ENCODE measurements at regions not wholly inside any gene's neighbourhood (a gene's known extent, or its start where the extent isn't known, plus 50 kb on each side); places are given as distances from the start of the nearest gene placed in this dataset.

DNA sequence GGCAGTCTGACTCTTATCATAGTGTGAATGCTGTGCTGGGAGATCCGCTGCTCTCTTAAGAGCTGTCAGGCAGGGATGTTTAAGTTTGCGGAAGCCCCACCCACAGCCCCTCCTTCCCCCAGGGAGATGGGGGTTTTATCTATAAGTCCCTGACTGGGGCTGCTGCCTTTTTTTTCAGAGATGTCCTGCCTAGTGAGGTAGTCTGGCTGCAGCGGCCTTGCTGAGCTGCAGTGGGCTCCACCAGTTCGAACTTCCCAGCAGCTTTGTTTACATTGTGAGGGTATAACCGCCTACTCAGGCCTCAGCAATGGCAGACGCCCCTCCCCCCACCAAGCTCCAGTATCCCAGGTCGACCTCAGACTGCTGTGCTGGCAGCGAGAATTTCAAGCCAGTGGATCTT, 75.7 kb upstream of the UST start:
- TF ChIP-seq EZH2 (IDR thresholded peaks at IDR 0.05; ENCODE audit: low read depth, unreplicated experiment) (no peak), POLR2AphosphoS5 (IDR thresholded peaks at IDR 0.05; ENCODE audit: low read depth) (no peak), CTCF (conservative IDR thresholded peaks at IDR 0.05; ENCODE audit: low read depth in 2 of 2) (no peak), CREB1 (CRISPR knock-in tag; IDR thresholded peaks at IDR 0.05; ENCODE audit: low read depth) (no peak)

All from GM23338 (cell line).